Thyroid gland (tissue), 4 donors: ENCODE measurements at regions not wholly inside any gene's neighbourhood (a gene's known extent, or its start where the extent isn't known, plus 50 kb on each side); places are given as distances from the start of the nearest gene placed in this dataset.

Experiments used
- CTCF ChIP-seq, 6 experiments: fragments of 200-600 bp in 3 of 6; fragments of 450-650 bp in 3 of 6; sonication (generic) in 3 of 6; IDR thresholded peaks; one replicate each; pipeline ENCODE4 v1.5.1; 2016 to 2019; ENCODE audit warnings: antibody characterized with exemption in 6 of 6, mild to moderate bottlenecking in 2 of 6, inconsistent platforms in 1 of 6, moderate library complexity in 1 of 6
- POLR2A ChIP-seq, 2 donors: fragments of 450-650 bp; IDR thresholded peaks; one replicate each; pipeline ENCODE4 v1.6.1; 2017; ENCODE audit warnings: antibody characterized with exemption in 2 of 2, mild to moderate bottlenecking in 2 of 2, moderate library complexity in 1 of 2

DNA sequence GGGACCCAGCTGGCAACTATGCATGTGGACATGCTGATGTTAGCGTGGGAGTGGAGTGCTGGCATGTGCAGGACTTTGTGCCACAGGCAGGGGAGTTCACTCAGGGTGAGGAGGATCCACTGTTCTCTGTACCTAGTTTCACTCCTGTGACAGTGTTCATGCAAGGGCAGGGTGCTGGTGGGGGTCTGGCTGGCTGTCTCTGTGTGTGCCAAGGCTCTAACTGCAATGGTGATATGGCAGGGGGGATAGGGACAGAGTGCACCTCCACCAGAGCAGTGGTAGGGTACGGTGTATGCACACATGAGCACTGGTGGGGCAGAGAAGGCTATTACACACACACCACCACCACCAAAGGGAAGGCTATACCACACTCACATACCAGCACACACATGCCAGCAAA is 210.2 kb upstream of the DEFB112 start:
- no peak for TF ChIP-seq POLR2A (IDR thresholded peaks at IDR 0.05)
- no peak for TF ChIP-seq CTCF (IDR thresholded peaks at IDR 0.05)
